Ectodermal cell (in vitro differentiated cells): ENCODE measurements at regions not wholly inside any gene's neighbourhood (a gene's known extent, or its start where the extent isn't known, plus 50 kb on each side); places are given as distances from the start of the nearest gene placed in this dataset.
"Not testable (repeated sequence)": the region's sequence is repeated elsewhere in the genome, so short reads cannot be mapped to it uniquely, and the experiment has no call there.

ENCODE experiments used
- H3K27ac ChIP-seq: 2 replicates; pipeline ENCODE4 v1.7.0; 2013; ENCODE audit warnings: mild to moderate bottlenecking, low read depth, low read length; ENCODE audit not compliant: insufficient read depth, poor library complexity, severe bottlenecking
- H3K27me3 ChIP-seq: 2 replicates; pipeline ENCODE4 v1.7.0; 2013; ENCODE audit warnings: mild to moderate bottlenecking, low read length; ENCODE audit not compliant: insufficient read depth, control insufficient read depth, poor library complexity, severe bottlenecking
- H3K36me3 ChIP-seq: one replicate; pipeline ENCODE4 v1.7.0; 2013; ENCODE audit warnings: low read length; ENCODE audit not compliant: control insufficient read depth, insufficient read depth
- H3K4me1 ChIP-seq: one replicate; pipeline ENCODE4 v1.7.0; 2013; ENCODE audit warnings: low read length; ENCODE audit not compliant: control insufficient read depth, insufficient read depth
- H3K4me3 ChIP-seq: 2 replicates; pipeline ENCODE4 v1.7.0; 2013; ENCODE audit warnings: low read depth, low read length, control low read depth; ENCODE audit not compliant: insufficient read depth
- H3K9me3 ChIP-seq: 2 replicates; pipeline ENCODE4 v1.7.0; 2013; ENCODE audit warnings: mild to moderate bottlenecking, low read length, moderate library complexity; ENCODE audit not compliant: control insufficient read depth
- WGBS, 2 experiments: methylation state at CpG; one replicate each; pipeline ENCODE4 v1.1.7; 2013; ENCODE audit warnings: missing lambda C conversion rate in 2 of 2; 5-methylcytosine and 5-hydroxymethylcytosine counted together

DNA sequence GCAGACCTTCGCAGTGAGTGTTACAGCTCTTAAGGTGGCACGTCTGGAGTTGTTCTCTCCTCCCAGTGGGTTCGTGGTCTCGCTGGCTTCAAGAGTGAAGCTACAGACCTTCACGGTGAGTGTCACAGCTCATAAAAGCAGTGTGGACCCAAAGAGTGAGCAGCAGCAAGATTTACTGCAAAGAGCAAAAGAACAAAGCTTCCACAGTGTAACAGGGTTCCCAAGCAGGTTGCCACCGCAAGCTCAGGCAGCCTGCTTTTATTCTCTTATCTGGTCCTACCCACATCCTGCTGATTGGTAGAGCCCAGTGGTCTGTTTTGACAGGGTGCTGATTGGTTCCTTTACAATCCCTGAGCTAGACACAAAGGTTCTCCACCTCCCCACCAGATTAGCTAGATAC, 886.1 kb downstream of the KCNT2 start:
- H3K4me3 ChIP-seq, H3K9me3 ChIP-seq, H3K4me1 ChIP-seq, H3K27ac ChIP-seq, H3K36me3 ChIP-seq, H3K27me3 ChIP-seq: not testable (repeated sequence)
- WGBS, 2 experiments: 79 to 80% methylated on average over 6 of the region's 6 CpGs

DNA sequence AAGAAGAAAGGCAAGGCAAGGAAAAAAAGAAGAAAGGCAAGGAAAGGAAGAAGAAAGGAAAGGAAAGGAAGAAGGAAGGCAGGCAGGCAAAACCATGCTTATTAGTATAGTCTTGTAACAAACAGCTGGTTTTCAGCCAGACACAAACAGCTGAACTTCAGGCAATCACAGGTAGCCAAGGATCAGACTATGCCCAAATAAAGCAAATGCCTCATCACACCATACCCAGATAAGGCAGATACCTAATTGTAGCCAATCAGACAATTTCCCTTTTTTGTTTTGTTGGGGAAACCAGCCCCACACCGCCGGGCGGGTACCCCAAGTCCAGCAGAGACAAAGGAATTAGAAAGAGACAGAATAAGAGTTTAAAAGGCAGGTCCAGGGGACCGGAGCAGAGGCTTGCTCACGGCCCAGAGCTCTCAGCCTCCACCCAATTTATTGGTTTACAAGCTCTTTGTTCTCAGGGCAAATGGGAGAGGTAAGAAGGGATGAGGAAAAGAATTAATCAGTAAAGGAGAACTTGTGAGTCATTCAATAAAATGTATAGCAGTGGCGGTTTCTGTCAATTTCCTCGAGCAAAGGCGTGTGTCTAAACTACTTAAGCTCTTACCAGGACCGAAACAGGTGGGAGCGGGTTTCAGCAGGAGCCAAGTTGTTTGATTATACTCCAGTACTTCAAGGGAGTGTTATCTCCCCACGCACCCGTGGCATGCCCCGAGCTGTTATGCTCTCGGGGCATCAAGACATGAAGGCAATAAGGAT, 886.8 kb downstream of the KCNT2 start:
- no peaks in the 10 kb centered on the region for H3K4me1 ChIP-seq
- H3K36me3 ChIP-seq: no peaks in the 10 kb centered on the region
- no peaks in the 10 kb centered on the region for H3K27me3 ChIP-seq
- WGBS, 2 experiments: 93 to 95% methylated on average over 14 of the region's 14 CpGs
- no peak overlapping the region for H3K4me3 ChIP-seq
- H3K27ac ChIP-seq: no peak overlapping the region
- no peaks in the 10 kb centered on the region for H3K9me3 ChIP-seq

GRCh38 chr1:195717651-195718050, 890.6 kb downstream of the KCNT2 start:
- H3K9me3 ChIP-seq: no peaks in the 10 kb centered on the region
- H3K27ac ChIP-seq: no peak overlapping the region
- no peaks in the 10 kb centered on the region for H3K36me3 ChIP-seq
- WGBS, 2 experiments: 72 to 100% methylated on average over 2 to 3 of the region's 3 CpGs
- H3K27me3 ChIP-seq: no peaks in the 10 kb centered on the region
- H3K4me1 ChIP-seq: peaks cover 4% of the 10 kb centered on the region
- H3K4me3 ChIP-seq: no peak overlapping the region

DNA sequence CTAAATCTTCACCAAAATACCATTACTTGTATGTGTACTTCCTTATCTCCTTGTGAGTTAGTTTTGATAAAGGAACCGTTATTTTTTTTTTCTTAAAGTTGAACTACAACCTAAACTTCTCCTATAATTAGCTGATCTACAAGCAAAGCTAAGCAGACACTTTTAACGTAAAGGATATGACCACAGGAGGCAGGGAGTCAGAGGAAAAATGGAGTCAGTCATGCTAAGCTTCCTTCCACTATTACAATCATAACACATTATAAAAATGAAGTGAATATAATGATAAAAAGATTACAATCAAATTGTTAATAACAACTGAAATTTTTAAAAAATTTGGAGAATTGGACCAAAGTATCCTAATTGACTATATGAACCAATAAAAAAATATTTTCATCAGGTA, 892.6 kb downstream of the KCNT2 start:
- Histone ChIP-seq H3K27ac (no peak overlapping the region), H3K27me3 (no peaks in the 10 kb centered on the region), H3K4me3 (no peak overlapping the region), H3K4me1 (peaks cover 4% of the 10 kb centered on the region), H3K9me3 (no peaks in the 10 kb centered on the region), H3K36me3 (no peaks in the 10 kb centered on the region)
- WGBS, 2 experiments: 92% methylated on average over 2 of the region's 2 CpGs; no CpG with 5 or more reads in 1 of the 2 experiments

DNA sequence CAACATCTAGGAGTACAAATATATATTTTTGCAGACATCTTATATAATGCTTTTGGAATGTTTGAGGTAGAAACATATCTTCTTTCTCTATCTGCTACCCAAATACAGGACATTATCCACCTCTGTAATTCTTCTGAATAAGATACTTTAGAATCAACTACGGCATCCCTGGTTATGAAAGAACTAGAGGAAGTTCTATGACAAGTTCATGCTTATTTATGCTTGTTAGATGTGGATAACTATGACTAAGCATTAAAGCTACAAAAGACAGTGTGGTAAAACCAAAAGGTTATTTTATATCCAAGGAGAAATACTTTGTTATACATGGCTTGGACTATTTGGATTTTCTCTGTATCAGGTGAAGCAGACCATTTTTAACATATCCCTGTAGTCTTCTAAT, 894.0 kb downstream of the KCNT2 start:
- WGBS, 2 experiments: 80 to 93% methylated on average over 1 of the region's 1 CpG
- H3K9me3 ChIP-seq: no peaks in the 10 kb centered on the region

GRCh38 chr1:195709821-195710220, 898.4 kb downstream of the KCNT2 start:
- no peaks in the 10 kb centered on the region for H3K4me1 ChIP-seq

More for the DNA sequence above, 894.0 kb downstream of the KCNT2 start:
- no peaks in the 10 kb centered on the region for H3K36me3 ChIP-seq
- no peaks in the 10 kb centered on the region for H3K27me3 ChIP-seq
- H3K27ac ChIP-seq: no peak overlapping the region
- H3K4me1 ChIP-seq: peaks cover 4% of the 10 kb centered on the region
- no peak overlapping the region for H3K4me3 ChIP-seq

GRCh38 chr1:195704028-195704427, 904.2 kb downstream of the KCNT2 start:
- no peak overlapping the region for H3K27ac ChIP-seq
- WGBS, 2 experiments: no CpG with 5 or more reads among the region's 2 CpGs
- H3K4me1 ChIP-seq: no peaks in the 10 kb centered on the region
- no peaks in the 10 kb centered on the region for H3K9me3 ChIP-seq
- H3K4me3 ChIP-seq: no peak overlapping the region
- no peaks in the 10 kb centered on the region for H3K36me3 ChIP-seq
- no peaks in the 10 kb centered on the region for H3K27me3 ChIP-seq

More at GRCh38 chr1:195709821-195710220, 898.4 kb downstream of the KCNT2 start:
- WGBS, 2 experiments: 57 to 63% methylated on average over 3 of the region's 3 CpGs
- H3K27ac ChIP-seq: no peak overlapping the region
- H3K4me3 ChIP-seq: no peak overlapping the region
- H3K9me3 ChIP-seq: no peaks in the 10 kb centered on the region
- H3K27me3 ChIP-seq: no peaks in the 10 kb centered on the region
- H3K36me3 ChIP-seq: no peaks in the 10 kb centered on the region

DNA sequence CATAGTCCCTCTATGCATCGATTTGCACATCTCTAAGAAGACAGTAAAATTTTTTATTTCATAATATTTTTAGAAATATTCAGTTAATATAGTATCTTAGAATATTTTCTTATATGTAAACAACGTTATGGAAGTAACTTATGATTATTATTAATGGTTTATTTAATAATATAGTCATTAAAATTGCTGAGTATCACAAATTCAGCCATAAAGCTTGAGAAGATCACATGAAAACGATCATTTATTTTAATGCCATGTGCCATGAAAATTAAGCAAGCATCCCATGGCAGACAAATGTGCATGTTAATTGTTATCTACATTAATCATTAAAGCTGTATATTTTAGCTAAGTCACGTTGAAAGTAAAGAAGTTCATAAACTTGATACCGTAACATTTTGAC, 907.1 kb downstream of the KCNT2 start:
- 92 to 100% methylated on average over 1 to 3 of the region's 5 CpGs for WGBS, 2 experiments
- Histone ChIP-seq H3K9me3 (no peaks in the 10 kb centered on the region), H3K4me3 (no peak overlapping the region), H3K27ac (no peak overlapping the region), H3K4me1 (no peaks in the 10 kb centered on the region), H3K27me3 (no peaks in the 10 kb centered on the region), H3K36me3 (no peaks in the 10 kb centered on the region)

DNA sequence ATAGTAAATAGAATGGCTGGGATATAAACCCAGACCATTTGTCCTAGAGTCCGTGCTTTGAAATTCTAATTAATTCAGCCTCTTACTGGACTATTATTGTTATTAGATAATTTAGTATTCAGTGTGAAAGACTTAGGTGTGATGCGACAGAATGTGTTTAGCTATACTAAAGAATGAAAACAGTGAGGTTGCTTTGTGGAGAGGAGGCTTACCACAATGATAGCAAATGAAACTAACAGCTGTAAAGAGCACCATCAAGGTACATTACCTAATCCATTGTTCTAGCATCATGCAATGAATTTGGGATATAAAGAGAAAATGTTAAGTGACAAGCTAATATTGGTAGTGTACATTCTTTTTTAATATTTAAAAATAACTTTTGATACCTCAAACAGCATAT, 911.1 kb downstream of the KCNT2 start:
- Histone ChIP-seq H3K4me1 (no peaks in the 10 kb centered on the region), H3K36me3 (no peaks in the 10 kb centered on the region), H3K27ac (no peak overlapping the region), H3K4me3 (no peak overlapping the region), H3K27me3 (no peaks in the 10 kb centered on the region), H3K9me3 (no peaks in the 10 kb centered on the region)
- WGBS, 2 experiments: 89 to 100% methylated on average over 1 to 2 of the region's 2 CpGs

- Histone ChIP-seq H3K27ac (no peak overlapping the region), H3K27me3 (no peaks in the 10 kb centered on the region), H3K9me3 (no peaks in the 10 kb centered on the region), H3K4me1 (no peaks in the 10 kb centered on the region), H3K4me3 (no peak overlapping the region), H3K36me3 (no peaks in the 10 kb centered on the region)
- WGBS, 2 experiments: 86 to 100% methylated on average over 1 to 3 of the region's 3 CpGs
Observed at GRCh38 chr1:195686764-195687163, 921.5 kb downstream of the KCNT2 start.
